Cortex of kidney (tissue), 1 donor: ENCODE measurements at regions not wholly inside any gene's neighbourhood (a gene's known extent, or its start where the extent isn't known, plus 50 kb on each side); places are given as distances from the start of the nearest gene placed in this dataset.
"Not testable (repeated sequence)": the region's sequence is repeated elsewhere in the genome, so short reads cannot be mapped to it uniquely, and the experiment has no call there.

ENCODE experiments used
- DNase-seq: peaks from one replicate; lab custom pipeline; 2025; lab: John Stamatoyannopoulos, UW

DNA sequence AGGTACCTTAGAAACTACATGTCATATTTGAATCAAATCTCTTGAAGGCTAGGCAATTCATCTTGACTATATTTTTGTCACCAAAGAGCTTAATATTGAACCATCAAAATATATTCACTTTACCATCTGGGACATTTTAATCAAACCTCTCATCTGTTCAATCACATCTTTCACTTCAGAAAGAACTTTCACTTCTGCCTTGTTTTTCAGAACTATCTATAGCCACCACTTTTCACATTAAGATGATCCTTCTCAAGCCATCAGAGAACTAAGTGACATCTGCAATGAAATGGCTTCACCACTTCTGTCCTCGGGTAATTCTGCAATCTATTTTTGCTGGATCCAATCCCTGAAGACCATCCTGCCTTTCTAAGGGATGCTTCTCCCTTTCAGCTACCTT lies 57.8 kb downstream of the OR2B2 start:
- no peak for DNase-seq

DNA sequence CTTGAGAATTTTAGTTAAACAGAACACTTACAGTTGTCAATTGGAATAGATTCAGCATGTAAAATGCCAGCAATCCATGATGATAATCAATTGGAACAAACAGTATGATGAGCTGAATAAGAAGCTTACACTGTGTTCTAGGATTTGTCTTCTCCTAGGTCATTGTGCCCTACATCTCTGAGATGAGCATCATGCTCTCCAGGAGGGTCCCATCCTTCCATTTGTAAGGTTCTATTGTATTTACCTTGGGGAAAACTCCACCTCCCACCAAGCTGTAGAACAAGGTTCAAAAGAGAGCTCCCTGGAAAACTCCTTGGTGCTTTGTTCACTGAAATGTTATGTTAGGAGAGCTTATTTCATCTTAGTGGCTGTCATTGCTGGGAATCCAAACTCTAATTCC lies 60.8 kb downstream of the OR2B2 start:
- DNase-seq, result no peak

DNA sequence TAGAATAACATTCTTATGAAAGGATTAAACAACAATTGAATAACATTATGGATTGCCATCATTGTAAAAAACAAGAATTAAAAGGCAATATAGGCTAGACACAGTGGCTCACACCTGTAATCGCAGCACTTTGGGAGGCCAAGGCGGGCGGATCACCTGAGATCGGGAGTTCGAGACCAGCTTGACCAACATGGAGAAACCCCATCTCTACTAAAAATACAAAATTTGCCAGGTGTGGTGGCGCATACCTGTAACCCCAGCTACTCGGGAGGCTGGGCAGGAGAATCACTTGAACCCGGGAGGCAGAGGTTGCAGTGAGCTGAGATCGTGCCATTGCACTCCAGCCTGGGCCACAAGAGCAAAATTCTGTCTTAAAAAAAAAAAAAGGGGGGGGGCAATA lies 63.2 kb downstream of the OR2B2 start:
- not testable (repeated sequence) for DNase-seq

DNA sequence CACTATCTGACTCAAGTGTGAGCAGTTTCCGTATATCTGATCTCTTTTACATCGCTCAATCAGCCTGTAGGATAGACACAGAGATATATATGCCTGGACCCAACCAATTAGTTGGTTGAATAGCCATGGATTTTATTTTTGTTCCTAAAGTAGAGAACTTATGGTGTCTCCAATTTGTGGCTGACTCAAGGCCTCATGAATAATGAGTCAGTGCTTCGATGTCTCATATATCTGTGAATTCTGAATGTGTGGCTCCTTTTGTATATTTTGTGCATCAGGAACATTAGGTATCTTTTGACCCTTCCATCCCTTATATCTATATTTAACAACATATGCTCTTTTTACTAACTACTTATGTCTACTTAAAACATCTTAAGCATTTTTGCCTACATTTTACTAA lies 64.5 kb downstream of the OR2B2 start:
- no peak for DNase-seq

DNA sequence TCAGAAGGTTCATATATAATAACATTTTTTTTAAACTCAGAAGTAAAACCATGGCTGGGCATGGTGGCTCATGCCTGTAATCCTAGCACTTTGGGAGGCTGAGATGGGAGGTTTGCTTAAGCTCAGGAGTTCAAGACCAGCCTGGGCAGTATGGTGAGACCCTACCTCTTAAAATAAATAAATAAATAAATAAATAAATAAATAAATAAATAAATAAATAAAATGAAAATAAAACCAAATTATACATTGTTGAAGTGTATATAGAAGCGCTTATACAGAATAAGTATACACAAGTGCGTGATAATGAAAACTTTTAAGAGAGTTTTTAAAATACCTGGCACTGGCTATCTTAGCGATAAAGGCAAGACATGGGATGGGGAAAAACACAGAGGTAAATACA lies 71.6 kb downstream of the OR2B2 start:
- no peak for DNase-seq

DNA sequence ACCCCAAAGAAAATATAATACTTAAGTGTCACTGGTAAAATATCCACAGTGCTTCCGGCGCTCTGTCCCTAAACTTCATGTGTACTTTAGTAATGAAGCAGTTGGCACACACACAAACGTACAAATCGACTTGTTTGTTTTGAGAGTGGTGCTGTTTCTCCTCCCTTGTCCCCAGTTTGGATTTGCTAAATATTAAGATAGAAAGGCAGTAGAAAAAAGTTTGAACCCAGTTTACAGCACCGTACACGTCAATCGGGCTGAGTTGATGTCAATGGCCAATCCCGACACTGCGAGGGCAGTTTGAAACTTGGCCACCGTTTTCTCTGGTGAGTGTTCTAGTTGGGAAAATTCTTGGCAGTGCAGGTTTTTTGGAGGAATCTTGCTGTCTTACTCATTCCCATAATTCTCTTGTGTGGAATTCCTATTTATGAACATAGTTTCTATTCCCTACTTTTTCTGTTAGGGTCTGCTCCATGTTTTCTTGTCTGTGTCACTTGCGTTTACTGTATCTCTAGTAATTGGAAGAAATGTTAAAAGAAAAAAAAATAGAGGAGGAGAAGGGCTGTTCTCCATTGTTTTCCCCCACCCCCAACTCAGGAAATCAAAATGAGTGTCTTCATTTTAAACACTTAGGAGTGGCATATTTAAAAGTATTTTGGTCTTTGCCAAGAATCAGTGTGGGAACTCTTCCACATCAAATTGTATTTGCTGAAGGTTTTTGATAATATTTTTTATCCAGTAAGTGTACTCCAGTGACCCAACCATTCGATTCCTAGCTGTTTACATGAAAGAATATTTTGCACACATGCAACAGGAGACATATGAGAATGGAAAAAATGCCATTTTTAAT lies 72.3 kb downstream of the OR2B2 start:
- no peak for DNase-seq

DNA sequence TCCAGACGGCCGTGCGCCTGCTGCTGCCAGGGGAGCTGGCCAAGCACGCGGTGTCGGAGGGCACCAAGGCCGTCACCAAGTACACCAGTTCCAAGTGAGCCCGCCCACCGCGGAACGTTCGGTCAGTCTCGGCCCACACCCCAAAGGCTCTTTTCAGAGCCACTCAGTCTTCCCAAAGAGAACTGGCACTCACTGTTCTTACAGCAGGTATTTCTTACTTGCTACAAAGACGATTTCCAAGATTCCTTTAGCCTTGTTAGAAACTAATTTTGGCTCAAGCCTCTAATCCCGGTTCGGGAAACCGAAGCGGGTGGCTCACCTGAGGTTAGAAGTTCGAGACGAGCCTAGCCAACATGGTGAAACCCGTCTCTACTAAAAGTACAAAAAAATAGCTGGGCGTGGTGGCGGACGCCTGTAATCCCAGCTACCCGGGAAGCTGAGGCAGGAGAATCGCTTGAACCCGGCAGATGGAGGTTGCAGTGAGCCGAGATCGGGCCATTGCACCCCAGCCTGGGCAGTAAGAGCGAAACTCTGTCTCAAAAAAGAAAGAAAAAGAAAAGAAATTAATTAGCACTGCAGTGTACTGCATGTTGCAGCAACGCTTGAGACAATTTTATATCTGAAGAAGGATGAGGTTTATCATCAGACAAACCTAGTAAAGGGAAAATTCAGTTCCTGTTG lies 73.1 kb downstream of the OR2B2 start:
- no peak for DNase-seq

DNA sequence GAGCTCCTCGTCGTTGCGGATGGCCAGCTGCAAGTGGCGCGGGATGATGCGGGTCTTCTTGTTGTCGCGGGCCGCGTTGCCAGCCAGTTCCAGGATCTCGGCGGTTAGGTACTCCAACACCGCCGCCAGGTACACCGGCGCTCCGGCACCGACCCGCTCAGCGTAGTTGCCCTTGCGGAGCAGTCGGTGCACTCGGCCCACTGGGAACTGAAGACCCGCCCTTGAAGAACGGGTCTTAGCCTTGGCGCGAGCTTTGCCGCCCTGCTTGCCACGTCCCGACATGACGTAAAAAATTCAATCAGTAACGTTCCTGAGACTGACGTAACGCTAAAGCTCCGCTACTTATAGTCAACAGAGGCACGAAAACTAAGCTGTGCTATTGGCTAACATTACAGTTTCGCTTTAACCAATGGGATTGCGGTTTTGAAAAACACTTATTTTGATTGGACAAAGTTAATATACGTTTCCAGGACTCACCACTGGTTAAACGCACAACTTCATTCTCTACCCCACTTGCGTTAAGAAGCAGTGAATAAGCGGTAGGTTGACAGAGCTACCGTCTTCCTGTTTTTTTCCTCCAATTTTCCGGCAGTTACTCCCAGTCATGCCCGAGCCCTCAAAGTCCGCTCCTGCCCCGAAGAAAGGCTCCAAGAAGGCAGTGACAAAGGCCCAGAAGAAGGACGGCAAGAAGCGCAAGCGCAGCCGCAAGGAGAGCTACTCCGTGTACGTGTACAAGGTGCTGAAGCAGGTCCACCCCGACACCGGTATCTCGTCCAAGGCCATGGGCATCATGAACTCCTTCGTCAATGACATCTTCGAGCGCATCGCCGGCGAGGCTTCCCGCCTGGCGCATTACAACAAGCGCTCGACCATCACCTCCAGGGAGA lies 73.9 kb downstream of the OR2B2 start:
- no peak for DNase-seq

DNA sequence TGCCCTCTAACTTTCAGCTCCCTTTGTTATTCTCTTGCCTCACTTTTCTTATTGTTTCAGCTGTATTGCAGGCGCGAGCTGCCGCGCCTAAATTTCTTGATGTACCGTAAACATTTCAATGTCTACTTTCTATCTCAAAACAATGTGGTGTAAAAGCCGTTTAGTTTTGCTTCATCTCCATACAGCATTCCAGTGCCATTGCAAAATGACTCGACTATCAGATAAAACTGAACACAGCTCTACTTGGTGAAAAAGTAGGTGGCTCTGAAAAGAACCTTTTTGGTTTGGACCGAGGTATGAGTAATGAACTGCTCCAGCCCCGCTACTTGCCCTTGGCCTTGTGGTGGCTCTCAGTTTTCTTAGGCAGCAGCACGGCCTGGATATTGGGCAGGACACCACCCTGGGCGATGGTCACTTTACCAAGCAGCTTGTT lies 74.6 kb downstream of the OR2B2 start:
- no peak for DNase-seq

DNA sequence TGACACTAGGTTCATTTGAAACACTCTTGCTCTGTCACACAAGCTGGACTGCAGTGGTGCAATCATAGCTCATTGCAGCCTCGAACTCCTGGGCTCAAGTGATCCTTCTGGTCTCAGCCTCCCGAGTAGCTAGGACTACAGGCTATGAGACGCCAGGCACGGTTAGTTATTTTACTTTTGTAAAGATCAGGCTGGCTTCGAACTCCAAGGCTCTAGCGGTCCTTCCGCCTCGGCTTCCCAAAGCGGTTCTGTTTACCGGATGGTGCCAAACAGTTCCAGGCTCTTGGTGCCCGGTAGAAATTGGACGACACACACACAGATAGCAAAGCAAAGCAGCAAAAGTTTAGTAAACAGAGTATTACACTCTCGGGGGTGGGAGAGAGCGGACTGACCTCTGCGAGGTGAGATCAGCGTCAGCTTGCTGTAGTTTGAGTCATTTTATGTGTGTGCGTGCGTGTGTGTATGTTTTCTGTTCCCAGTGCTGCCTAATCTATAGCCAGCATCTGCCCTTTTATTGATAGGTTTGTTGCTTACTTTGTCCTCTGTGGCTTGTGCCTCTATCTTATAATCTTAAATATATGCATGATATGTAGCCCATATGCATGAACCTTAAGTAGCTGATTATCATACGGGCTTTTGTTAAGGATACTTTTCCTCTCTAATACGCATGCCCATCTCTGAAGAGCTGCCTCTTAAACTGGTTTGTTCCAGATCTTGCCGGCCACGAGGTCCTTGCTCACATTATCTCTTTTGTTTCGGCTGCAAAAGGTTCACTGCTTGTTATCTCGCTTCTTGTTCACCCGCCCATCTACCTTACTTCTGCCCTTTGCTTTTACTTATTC lies 75.2 kb downstream of the OR2B2 start:
- no peak for DNase-seq

DNA sequence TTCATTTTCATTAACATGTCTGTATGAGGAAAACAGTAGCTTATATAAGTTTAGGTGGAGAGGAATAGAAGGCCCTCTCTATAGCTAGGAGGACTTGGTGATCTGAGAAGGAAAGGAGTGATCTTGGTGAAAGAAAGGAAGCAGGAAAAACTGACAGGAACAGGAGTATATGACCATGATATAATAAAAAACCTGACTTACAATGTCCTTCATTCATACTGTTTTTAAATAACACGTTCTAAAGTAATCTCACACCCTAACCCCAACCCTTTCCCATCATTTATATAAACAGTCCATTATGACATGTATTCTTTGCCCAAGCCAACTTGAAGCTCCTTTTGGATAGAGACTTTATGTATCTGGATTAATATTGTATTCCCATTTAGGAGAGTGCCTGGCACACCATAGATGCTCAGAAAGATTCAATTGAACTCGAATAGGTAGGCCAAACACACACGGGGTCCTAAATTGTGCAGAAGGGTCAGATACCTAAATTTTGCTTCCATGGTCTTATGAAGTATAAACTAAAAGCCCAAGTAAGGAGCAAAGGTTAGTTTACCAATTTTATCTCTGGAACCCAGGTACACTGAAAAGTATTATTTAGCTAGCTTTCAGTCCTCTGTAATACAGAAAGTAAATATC lies 75.9 kb downstream of the OR2B2 start:
- DNase-seq, result no peak

DNA sequence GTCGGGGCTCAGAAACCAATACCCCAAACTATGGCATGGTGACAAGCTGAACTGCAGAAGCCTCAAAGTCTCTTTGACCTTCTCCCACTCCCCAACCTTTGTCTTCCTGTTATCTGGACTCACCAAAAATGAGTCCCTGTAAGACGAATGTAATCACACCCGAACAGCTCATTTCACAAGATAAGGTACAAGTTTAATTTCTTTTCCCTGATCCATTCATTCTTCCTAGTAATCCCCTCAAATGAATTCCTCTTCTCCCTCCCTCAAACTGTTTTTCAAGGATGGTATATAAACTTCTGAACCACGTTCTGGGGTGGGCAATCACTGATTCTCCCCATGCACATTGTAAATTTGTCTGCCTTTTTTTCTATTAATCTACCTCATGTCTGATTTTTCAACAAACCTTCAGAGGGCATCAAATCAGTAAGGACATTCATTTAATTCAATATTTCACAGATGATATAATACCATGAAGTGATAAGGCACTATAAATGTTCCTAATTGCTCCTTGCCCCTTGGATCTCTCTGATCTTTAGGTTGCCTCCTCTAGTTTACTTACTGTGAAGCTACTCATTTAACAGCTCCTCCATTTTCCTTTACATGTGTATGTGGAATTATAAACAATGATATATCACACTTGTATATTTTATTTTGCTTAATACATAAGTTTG lies 77.2 kb downstream of the OR2B2 start:
- DNase-seq, result no peak

DNA sequence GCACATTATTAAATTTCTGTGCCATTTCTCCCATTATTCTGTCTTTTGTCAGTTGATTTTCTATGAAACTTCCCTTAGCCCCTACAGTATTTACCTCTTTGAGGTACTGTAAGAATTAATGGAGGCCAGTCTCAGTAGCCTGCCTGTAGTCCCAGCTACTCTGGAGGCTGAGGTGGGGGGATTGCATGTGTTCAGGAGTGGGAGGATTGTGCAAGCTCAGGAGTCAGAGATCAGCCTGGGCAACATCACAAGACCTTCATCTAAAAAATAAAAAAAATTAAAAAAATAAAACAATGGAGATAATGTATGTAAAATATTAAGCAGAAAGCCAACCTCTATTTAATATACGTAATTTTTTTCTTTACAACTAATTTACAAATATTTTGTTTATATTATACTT lies 77.8 kb downstream of the OR2B2 start:
- no peak for DNase-seq

DNA sequence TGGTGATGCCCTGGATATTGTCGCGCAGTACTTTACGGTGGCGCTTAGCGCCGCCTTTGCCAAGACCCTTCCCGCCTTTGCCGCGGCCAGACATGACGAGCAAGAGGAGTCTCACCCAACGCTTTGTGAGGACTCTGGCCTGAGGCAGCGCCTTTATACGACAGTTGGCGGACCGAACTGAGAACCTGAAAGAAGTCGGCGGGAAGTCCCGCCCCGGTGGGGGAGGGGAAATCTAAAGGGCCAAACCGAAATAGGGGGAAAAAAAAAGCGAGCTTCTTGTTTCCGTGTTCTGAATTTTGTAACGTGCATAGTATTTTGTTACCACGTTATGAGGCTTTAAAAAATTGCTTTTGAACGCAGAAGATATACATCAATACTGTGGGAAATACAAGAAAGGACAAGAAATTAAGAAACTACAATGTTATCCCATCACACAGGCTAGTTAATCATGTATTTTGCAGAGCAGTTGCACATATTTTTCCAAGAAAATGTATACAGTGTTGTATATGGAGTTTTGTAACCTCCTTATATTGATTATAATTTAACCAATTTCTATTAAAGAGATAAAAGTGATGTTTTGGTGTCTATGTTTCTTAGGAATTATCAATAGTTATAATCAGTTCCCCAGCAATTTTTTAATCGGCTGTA lies 80.6 kb downstream of the OR2B2 start:
- DNase-seq, result not testable (repeated sequence)

DNA sequence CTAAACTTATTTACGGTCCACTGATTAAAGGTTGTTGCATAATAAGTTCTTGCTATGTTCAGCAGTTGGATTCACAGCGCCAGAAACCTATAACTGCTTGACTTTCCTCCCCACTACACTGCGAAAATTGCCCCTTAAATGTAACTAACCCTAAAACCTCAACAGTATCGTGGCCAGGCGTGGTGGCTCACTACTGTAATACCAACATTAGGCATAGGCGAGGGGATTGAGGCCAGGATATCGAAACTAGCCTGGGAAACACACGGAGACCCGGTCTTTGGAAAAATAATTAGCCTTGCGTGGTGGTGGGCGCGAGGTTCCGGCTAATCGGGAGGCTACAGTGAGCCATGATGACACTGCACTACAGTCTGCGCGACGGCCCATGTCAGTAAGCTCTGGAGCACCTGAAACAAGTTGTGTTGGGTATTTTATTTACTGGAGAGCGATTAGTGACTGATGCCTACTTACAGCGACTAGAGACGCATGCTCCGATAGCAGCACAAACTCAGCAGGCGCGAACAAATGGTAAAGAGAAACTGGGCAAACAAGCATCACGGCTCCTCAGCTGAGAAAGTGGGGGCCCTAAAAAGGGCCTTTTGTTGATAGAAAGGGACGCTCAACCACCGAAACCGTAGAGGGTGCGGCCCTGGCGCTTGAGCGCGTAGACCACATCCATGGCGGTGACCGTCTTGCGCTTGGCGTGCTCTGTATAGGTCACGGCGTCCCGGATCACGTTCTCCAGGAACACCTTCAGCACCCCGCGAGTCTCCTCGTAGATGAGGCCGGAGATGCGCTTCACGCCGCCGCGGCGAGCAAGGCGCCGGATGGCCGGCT lies 81.4 kb downstream of the OR2B2 start:
- not testable (repeated sequence) for DNase-seq

DNA sequence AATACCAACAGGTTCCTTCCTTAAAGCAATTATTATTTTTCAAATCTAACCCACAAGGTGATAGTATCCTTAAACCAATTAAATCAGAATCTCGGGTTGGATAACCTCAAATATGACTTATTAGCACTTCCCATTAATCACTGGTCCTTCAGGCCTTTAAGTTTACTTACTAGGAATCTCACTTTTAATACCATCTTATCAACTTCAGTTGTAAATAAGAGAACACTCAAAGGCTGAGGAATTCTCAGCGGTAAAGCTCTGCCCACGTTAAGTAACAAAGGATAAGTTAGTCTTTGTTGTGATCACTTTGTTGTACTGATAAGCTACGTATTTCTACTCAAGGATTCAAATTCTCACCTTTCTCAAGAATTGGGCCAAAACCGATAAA lies 82.0 kb downstream of the OR2B2 start:
- DNase-seq, result no peak

DNA sequence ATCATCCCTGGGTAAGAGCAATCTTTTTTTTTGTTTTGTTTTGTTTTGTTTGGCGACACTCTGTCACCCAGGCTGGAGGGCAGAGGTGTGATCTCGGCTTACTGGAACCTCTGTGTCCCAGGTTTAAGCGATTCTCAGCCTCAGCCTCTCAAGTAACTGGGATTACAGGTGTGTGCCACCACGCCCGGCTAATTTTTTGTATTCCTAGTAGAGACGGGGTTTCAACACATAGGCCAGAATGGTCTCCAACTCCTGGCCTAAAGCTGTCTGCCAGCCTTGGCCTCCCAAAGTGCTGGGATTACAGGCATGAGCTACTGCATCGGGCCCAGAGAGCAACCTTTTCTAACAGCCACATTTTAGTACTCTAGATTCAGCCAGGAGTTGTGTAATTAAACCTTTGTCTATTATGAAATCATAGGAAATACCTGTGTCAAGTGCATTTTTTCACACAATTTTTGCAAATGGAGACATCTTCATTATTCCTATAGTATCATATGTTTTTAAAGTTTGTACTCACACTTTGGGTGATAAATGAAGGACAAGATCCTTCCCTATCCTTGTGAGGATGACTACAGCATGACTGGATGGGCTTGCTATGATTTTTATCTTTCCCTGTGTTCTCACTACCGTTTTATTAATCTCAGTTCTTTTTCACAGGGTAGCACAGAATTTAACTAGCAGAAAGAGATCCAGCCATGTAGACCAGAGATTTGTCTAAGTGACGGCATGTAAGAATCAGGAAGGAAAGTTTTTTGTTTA lies 82.6 kb downstream of the OR2B2 start:
- DNase-seq, result no peak

DNA sequence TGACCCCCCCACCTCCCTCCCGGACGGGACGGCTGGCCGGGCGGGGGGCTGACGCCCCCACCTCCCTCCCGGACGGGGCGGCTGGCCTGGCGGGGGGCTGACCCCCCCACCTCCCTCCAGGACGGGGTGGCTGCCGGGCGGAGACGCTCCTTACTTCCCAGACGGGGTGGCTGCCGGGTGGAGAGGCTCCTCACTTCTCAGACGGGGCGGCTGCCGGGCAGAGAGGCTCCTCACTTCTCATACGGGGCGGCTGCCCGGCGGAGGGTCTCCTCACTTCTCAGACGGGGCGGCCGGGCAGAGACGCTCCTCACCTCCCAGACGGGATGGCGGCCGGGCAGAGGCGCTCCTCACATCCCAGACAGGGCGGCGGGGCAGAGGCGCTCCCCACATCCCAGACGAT lies 84.7 kb downstream of the OR2B2 start:
- not testable (repeated sequence) for DNase-seq
